Keratinocyte (primary cell): ENCODE measurements at regions not wholly inside any gene's neighbourhood (a gene's known extent, or its start where the extent isn't known, plus 50 kb on each side); places are given as distances from the start of the nearest gene placed in this dataset.

Experiments
- DNase-seq: peaks from one replicate; pipeline ENCODE4 v3.0.0-alpha.2; 2011; ENCODE audit warnings: low read depth, missing footprints, low spot score
- FAIRE-seq: peaks from 2 replicates; lab custom pipeline; 2011; peaks lifted over from hg19 to GRCh38; lab: Jason Lieb, UNC
- H2AFZ ChIP-seq: 2 replicates; pipeline ENCODE4 v1.6.0; 2012; ENCODE audit warnings: low read length, control low read depth, inconsistent platforms; ENCODE audit not compliant: control insufficient read depth
- H3K27ac ChIP-seq: 2 replicates; pipeline ENCODE4 v1.5.1; 2011; ENCODE audit warnings: low read length; ENCODE audit not compliant: control insufficient read depth, insufficient read depth
- H3K27me3 ChIP-seq: 3 replicates; pipeline ENCODE4 v1.6.0; 2011; ENCODE audit warnings: low read length; ENCODE audit not compliant: control insufficient read depth, insufficient read depth; ENCODE audit errors: extremely low read depth
- H3K36me3 ChIP-seq, 2 experiments: 2 replicates in 1 of 2; 3 replicates in 1 of 2; pipeline ENCODE4 v1.5.1; 2011; ENCODE audit warnings: low read length in 2 of 2, mild to moderate bottlenecking in 1 of 2; ENCODE audit not compliant: control insufficient read depth in 2 of 2, insufficient read depth in 2 of 2; ENCODE audit errors: extremely low read depth in 1 of 2
- H3K4me1 ChIP-seq: 3 replicates; pipeline ENCODE4 v1.5.1; 2011; ENCODE audit warnings: low read length; ENCODE audit not compliant: control insufficient read depth, insufficient read depth; ENCODE audit errors: extremely low read depth
- H3K4me2 ChIP-seq: 3 replicates; pipeline ENCODE4 v1.6.0; 2011; ENCODE audit warnings: low read depth, low read length; ENCODE audit not compliant: control insufficient read depth, insufficient read depth; ENCODE audit errors: extremely low read depth
- H3K4me3 ChIP-seq, 3 experiments: fragments of 200-600 bp in 1 of 3; sonication (generic) in 1 of 3; 2 replicates in 2 of 3; 3 replicates in 1 of 3; pipeline ENCODE4 v1.5.1; 2011 to 2016; ENCODE audit warnings: low read length in 3 of 3, mild to moderate bottlenecking in 3 of 3, control low read depth in 2 of 3, inconsistent platforms in 1 of 3, low read depth in 1 of 3, mixed read lengths in 1 of 3, mixed run types in 1 of 3, moderate library complexity in 1 of 3; ENCODE audit not compliant: control insufficient read depth in 2 of 3, insufficient read depth in 2 of 3; ENCODE audit errors: extremely low read depth in 1 of 3
- H3K79me2 ChIP-seq: 2 replicates; pipeline ENCODE4 v1.6.0; 2012; ENCODE audit warnings: low read length; ENCODE audit not compliant: control insufficient read depth, insufficient read depth
- H3K9ac ChIP-seq: 3 replicates; pipeline ENCODE4 v1.6.0; 2011; ENCODE audit warnings: low read length; ENCODE audit not compliant: control insufficient read depth, insufficient read depth; ENCODE audit errors: extremely low read depth
- H3K9me1 ChIP-seq: 3 replicates; pipeline ENCODE4 v1.6.0; 2011; ENCODE audit warnings: low read length; ENCODE audit not compliant: control insufficient read depth, insufficient read depth; ENCODE audit errors: extremely low read depth
- H3K9me3 ChIP-seq: 2 replicates; pipeline ENCODE4 v1.5.1; 2012; ENCODE audit warnings: low read depth, low read length; ENCODE audit not compliant: control insufficient read depth
- H4K20me1 ChIP-seq: 3 replicates; pipeline ENCODE4 v1.6.0; 2011; ENCODE audit warnings: low read length; ENCODE audit not compliant: control insufficient read depth, insufficient read depth; ENCODE audit errors: extremely low read depth
- CTCF ChIP-seq, 3 experiments: IDR thresholded peaks in 1 of 3; conservative IDR thresholded peaks in 1 of 3; optimal IDR thresholded peaks in 1 of 3; 2 replicates in 2 of 3; 3 replicates in 1 of 3; pipeline versions ENCODE3 to v1.5.1; 2011; ENCODE audit warnings: low read length in 3 of 3, mild to moderate bottlenecking in 3 of 3, moderate library complexity in 2 of 3, control low read depth in 1 of 3, inconsistent platforms in 1 of 3; ENCODE audit not compliant: insufficient read depth in 2 of 3; ENCODE audit errors: extremely low read depth in 1 of 3
- EZH2 ChIP-seq: IDR thresholded peaks from one replicate; pipeline ENCODE4 v1.6.1; 2012; ENCODE audit warnings: inconsistent platforms, mild to moderate bottlenecking, low read length, moderate library complexity
- dilution Hi-C: fragments of 300-500 bp; cut with MboI; formaldehyde crosslinking; loops from one replicate; pipeline ENCODE4 v1.7.0; 2020; ENCODE audit warnings: low sequenced_read_pairs; ENCODE audit not compliant: extremely low pct_ligation_motif_present

GRCh38 chr16:11409398-11409797 lies 64.1 kb downstream of the RMI2 start:
- Histone ChIP-seq H3K27me3 (peaks cover 8% of the 10 kb centered on the region), H3K27ac (no peak overlapping the region), H3K79me2 (no peaks in the 10 kb centered on the region), H2AFZ (no peak overlapping the region), H3K4me2 (no peak overlapping the region), H3K4me3 (no peak overlapping the region), H3K9me3 (no peaks in the 10 kb centered on the region), H3K36me3 (no peaks in the 10 kb centered on the region), H4K20me1 (no peaks in the 10 kb centered on the region), H3K9me1 (no peaks in the 10 kb centered on the region), H3K9ac (no peak overlapping the region), H3K4me1 (no peaks in the 10 kb centered on the region)
- no peak for FAIRE-seq
- no peak for DNase-seq
- dilution Hi-C loops: no loop called here
- TF ChIP-seq EZH2 (no peak), CTCF (optimal IDR thresholded peaks at IDR 0.05 in 1 of 3, IDR thresholded peaks at IDR 0.05 in 1 of 3, conservative IDR thresholded peaks at IDR 0.05 in 1 of 3; ENCODE audit: extremely low read depth in 1 of 3, insufficient read depth in 2 of 3, low read length in 3 of 3) (no peak)

- no peaks in the 10 kb centered on the region for H4K20me1 ChIP-seq
- no peak overlapping the region for H2AFZ ChIP-seq
- no peak overlapping the region for H3K9ac ChIP-seq
- H3K36me3 ChIP-seq: no peaks in the 10 kb centered on the region
- dilution Hi-C loops: no loop called here
- TF ChIP-seq CTCF (optimal IDR thresholded peaks at IDR 0.05 in 1 of 3, IDR thresholded peaks at IDR 0.05 in 1 of 3, conservative IDR thresholded peaks at IDR 0.05 in 1 of 3; ENCODE audit: extremely low read depth in 1 of 3, insufficient read depth in 2 of 3, low read length in 3 of 3) (no peak), EZH2 (no peak)
- H3K4me3 ChIP-seq: no peak overlapping the region
- H3K79me2 ChIP-seq: no peaks in the 10 kb centered on the region
- no peak overlapping the region for H3K27ac ChIP-seq
- no peak overlapping the region for H3K4me2 ChIP-seq
- peaks cover 13% of the 10 kb centered on the region for H3K27me3 ChIP-seq
- no peak for DNase-seq
- no peaks in the 10 kb centered on the region for H3K9me3 ChIP-seq
- no peak for FAIRE-seq
- H3K9me1 ChIP-seq: no peaks in the 10 kb centered on the region
- no peaks in the 10 kb centered on the region for H3K4me1 ChIP-seq
Observed at GRCh38 chr16:11410376-11411058, 65.3 kb downstream of the RMI2 start.
